Activated CD4-positive, alpha-beta T cell treated with anti-CD3 and anti-CD28 coated beads, Interleukin-2, amount 50 U/mL, for 48 hours (primary cell): ENCODE measurements at regions not wholly inside any gene's neighbourhood (a gene's known extent, or its start where the extent isn't known, plus 50 kb on each side); places are given as distances from the start of the nearest gene placed in this dataset.

Experiments
- DNase-seq, 2 experiments: peaks; one replicate each; pipeline ENCODE4 v3.0.0-alpha.2; 2020

DNA sequence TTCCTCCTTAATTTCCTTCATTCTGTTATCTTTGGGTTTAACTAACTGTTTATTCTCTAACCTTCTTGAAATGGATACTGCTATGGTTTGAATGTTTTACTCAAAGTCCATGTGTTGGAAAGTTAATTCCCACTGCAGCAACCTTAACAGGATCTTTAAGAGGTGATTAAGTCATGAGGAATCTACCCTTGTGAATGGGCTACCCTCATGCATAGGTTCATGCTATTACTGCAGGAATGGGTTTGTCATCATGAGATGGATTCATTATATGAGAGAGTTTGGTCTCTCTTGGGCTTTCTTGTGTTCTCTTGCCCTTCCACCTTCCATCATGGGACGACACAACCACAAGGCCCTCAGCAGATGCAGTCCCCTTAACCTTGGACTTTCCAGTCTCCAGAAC, 516.9 kb downstream of the ADGRL2 start:
- no peak for DNase-seq

DNA sequence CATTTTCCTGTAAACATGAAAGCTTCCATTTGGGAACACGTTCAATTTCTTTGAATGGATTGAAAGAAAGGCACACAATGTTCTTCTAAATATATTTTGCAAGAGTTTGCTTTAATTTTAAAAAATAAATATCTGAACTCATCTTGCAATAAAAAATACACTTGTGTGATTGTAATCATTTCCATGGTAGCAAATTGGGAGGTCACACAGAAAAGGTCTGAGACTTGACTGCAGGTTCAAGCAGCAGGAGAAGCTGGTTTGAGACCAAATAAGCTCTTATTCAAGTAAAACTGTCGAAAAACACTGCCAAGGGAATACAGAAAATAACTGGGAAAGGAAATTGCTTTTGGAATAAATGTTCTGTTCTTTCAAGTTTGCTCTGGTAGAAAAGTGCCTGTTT, 498.9 kb downstream of the ADGRL2 start:
- no peak for DNase-seq

- DNase-seq, result no peak
These were observed 498.3 kb downstream of the ADGRL2 start for GRCh38 chr1:82299056-82299455.

- no peak for DNase-seq
These were observed 496.6 kb downstream of the ADGRL2 start for GRCh38 chr1:82297139-82297896.

- no peak for DNase-seq
These were observed 486.8 kb downstream of the ADGRL2 start for GRCh38 chr1:82287556-82287955.

GRCh38 chr1:82284213-82284612, 483.5 kb downstream of the ADGRL2 start:
- DNase-seq, result no peak

- DNase-seq, result no peak
These were observed 478.5 kb downstream of the ADGRL2 start for GRCh38 chr1:82279241-82279640.

- DNase-seq, result no peak
These were observed 473.1 kb downstream of the ADGRL2 start for GRCh38 chr1:82273816-82274215.

GRCh38 chr1:82269431-82269830, 468.7 kb downstream of the ADGRL2 start:
- no peak for DNase-seq

DNA sequence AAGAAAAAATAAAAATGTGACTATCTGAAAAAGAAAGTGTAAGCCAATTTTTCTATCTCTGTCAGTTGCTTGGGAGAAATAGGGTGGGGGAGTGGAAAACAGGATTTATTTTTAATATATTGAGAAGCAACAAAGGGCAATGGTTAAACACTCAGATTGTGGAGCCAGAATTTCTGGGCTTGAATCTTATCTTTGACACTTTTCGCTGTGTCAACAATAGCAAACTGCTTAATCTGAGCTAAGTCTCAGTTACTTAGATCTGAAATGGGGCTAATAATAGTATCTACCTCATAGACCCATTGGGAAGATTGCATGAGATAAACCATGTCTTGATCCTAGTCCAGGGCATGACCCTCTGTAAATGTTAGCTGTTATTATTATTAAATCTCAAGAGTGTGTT, 468.1 kb downstream of the ADGRL2 start:
- no peak for DNase-seq

- DNase-seq, result no peak
These were observed 465.6 kb downstream of the ADGRL2 start for GRCh38 chr1:82266351-82266750.

- no peak for DNase-seq
These were observed 464.7 kb downstream of the ADGRL2 start for GRCh38 chr1:82265436-82265835.

GRCh38 chr1:82264802-82265201, 464.1 kb downstream of the ADGRL2 start:
- no peak for DNase-seq

DNA sequence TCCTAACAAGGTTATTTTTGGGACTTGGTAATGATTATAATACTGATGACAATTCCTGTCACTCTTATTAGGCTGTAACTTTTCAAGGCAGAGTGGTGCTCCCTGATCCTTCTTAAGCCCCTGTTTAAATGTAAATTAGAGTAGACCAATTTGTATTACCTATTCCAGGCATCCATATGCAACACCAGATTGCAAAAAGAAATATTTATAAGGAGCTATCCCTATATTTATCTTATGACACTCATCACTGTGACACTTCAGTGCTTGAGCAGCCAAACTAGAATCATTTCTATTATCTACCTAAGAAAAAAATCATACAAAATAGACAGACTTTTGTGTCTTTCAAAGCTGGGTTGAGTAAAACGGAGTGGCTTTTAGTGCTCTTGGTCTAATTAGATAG, 462.7 kb downstream of the ADGRL2 start:
- no peak for DNase-seq

GRCh38 chr1:82260666-82261065, 459.9 kb downstream of the ADGRL2 start:
- no peak for DNase-seq

DNA sequence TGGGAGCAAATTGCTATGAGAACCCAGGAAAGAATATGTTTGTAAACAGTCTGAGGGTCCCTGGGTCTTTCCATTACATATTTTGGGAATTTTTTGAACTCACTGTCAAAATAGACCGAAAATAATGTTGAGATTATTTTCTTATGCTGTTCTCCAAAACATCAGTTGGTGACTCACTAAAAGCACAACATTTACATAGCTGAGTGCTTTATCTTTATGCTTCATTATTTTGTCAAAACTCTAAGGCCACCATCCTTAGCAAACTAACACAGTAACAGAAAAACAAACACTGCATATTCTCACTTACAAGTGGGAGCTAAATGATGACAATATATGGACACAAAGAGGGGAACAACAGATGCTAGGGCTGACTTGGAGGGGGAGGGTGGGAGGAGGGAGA, 459.3 kb downstream of the ADGRL2 start:
- no peak for DNase-seq

DNA sequence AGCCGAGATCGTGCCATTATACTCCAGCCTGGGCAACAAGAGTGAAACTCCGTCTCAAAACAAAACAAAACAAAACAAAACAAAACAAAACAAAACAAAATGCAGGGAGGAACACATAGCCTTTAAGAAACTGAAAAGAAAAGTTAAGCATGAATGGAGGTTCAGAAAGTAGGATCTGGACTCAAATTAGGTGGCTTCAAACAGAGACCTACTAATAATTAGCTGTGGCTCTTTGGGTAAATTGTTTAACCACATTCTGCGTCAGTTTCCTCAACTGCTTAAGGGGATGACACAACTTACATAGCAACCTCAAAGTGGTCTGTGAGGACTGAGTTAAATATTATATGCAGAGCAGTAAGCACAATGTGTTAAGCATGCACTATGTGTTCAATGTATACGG, 458.2 kb downstream of the ADGRL2 start:
- DNase-seq, result no peak

GRCh38 chr1:82246050-82246449, 445.3 kb downstream of the ADGRL2 start:
- DNase-seq, result no peak

- DNase-seq, result no peak
These were observed 444.7 kb downstream of the ADGRL2 start for GRCh38 chr1:82245345-82246014.

GRCh38 chr1:82240571-82240970, 439.8 kb downstream of the ADGRL2 start:
- DNase-seq, result no peak

DNA sequence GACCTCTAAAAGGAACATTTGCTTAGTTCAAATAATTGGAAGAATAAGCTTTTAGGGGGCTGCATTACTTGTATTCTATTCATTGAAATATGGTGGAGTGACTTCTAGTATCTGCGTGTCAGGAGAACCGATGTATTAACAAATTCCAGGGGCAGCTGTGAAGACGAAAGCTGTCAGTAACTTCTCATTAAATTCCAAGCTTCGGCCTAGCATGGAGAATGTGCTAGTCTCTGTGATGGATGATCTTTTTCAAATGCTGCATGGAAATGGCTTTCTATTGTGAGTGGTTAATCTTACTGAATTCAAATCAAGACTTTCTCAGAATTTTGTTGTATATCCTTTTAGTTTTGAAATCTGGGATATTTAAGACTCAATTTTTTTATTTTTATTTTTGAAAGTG, 429.9 kb downstream of the ADGRL2 start:
- DNase-seq, result no peak

GRCh38 chr1:82227306-82228095, 426.8 kb downstream of the ADGRL2 start:
- no peak for DNase-seq

GRCh38 chr1:82226186-82226505, 425.4 kb downstream of the ADGRL2 start:
- no peak for DNase-seq
